Activated T-helper 1 cell treated with anti-CD3 and anti-CD28 coated beads, Interleukin-12 subunit alpha, Interleukin-12 subunit beta, Interleukin-2, Interleukin-4 antibody, amounts not matched to agents 30 ng/mL and 10 ng/mL and 1 ng/mL, durations not matched to agents 14 hours and 24 hours and 36 hours (primary cell): ENCODE measurements at regions not wholly inside any gene's neighbourhood (a gene's known extent, or its start where the extent isn't known, plus 50 kb on each side); places are given as distances from the start of the nearest gene placed in this dataset.

Experiments
- DNase-seq: peaks from one replicate; pipeline ENCODE4 v3.0.0; 2021; ENCODE audit warnings: low spot score
- H3K27ac Mint-ChIP-seq: one replicate; pipeline ENCODE4 v1.8.0; 2021; ENCODE audit warnings: mild to moderate bottlenecking, mixed read lengths
- H3K27me3 Mint-ChIP-seq: one replicate; pipeline ENCODE4 v1.8.0; 2022; ENCODE audit warnings: mild to moderate bottlenecking, moderate library complexity, mixed read lengths; ENCODE audit not compliant: insufficient read depth
- H3K36me3 Mint-ChIP-seq: one replicate; pipeline ENCODE4 v1.8.0; 2021; ENCODE audit warnings: low read depth, mixed read lengths
- H3K4me1 Mint-ChIP-seq: one replicate; pipeline ENCODE4 v1.8.0; 2021; ENCODE audit warnings: low read depth, mixed read lengths
- H3K4me3 Mint-ChIP-seq: one replicate; pipeline ENCODE4 v1.8.0; 2021; ENCODE audit warnings: mild to moderate bottlenecking, moderate library complexity, mixed read lengths
- H3K9me3 Mint-ChIP-seq: one replicate; pipeline ENCODE4 v1.8.0; 2021; ENCODE audit warnings: mixed read lengths
- intact Hi-C: fragments of 100-400 bp; cut with micrococcal nuclease; formaldehyde crosslinking; loops from one replicate; pipeline ENCODE4 v1.15.1; 2024

DNA sequence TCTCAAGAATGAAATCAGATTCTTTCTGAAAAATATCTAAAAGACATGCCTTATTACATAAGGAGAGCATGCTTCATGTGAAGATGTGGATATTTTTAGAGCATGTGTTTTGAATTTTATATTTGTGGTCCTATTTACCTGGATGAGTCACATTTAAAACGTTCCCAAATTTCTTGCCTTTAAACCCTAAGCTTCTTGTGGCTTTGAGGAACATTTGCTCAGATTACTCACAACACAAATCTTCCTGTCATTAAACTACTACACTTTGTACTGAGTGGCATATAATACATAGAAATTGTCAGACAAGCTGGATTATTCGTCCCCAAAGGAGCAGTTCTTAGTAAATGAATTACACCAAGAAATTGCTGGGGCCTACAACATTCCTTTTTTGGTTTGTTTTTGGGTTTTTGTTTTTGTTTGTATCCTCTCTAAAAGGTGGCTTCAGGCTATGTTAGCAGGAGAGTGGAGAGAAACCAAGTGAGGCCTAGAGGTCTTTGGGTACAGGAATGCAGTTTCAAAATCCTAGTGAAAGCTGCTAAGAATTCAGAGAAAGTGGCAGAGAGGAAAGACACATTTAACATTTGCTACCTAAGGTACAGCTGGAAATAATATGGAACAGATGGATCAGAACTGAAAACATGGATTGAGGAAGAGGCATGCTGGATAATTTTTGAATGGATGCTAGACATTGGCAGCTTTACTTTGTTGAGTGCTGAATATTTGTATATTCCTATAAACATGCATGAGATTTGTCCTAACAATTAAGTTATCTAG lies 128.1 kb downstream of the RPL22L1 start:
- Mint-ChIP-seq H3K27me3 (peaks cover 4% of the 10 kb centered on the region), H3K4me1 (no peaks in the 10 kb centered on the region), H3K27ac (no peak overlapping the region), H3K4me3 (no peak overlapping the region), H3K36me3 (no peaks in the 10 kb centered on the region), H3K9me3 (no peaks in the 10 kb centered on the region)
- no peak for DNase-seq
- intact Hi-C loops, result no loop called here

DNA sequence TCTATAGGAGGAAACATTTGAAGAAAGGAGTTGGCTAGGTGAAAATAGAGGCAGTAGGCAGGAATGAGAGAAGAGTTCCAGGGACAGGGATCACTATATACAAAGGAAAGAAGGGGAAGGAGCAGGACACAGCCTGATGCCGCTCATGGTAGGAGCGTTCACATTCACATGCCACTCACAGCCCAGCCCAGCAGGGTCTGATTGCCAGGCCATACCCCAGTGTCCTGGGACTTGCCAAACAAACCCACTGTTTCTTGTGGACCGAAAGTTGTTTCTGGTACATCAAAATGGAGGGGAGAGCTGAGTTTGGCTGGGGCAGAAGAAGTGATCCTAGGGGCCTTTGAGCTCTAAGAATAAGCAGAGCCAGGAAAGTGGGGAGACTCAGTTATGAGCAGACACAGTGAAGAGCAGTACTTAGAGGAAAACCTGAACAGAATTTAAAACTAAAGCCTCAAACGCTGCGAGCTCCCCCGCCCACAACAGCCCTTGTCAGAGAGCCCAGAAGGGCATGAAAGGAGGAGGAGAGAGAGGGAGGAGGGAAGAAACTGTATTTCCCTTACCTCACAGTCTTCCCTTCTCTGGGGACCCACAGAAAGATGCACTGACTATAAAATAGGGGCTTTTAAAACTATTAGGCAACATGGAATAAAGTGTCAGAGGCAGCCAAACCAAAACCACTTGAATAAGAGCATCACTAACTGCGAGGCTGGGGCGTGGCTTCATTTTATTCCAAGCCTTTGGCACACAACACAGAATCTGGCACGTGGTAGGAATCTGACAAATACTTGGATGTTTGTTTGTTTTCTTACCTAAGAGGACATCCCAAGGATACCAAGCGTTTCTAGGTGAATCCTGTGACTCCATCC lies 129.0 kb downstream of the RPL22L1 start:
- H3K27me3 Mint-ChIP-seq, result peaks cover 4% of the 10 kb centered on the region
- no peak overlapping the region for H3K27ac Mint-ChIP-seq
- H3K4me3 Mint-ChIP-seq, result no peak overlapping the region
- no peak for DNase-seq
- intact Hi-C loops, result no loop called here
- H3K36me3 Mint-ChIP-seq, result no peaks in the 10 kb centered on the region
- H3K4me1 Mint-ChIP-seq, result no peaks in the 10 kb centered on the region
- no peaks in the 10 kb centered on the region for H3K9me3 Mint-ChIP-seq

DNA sequence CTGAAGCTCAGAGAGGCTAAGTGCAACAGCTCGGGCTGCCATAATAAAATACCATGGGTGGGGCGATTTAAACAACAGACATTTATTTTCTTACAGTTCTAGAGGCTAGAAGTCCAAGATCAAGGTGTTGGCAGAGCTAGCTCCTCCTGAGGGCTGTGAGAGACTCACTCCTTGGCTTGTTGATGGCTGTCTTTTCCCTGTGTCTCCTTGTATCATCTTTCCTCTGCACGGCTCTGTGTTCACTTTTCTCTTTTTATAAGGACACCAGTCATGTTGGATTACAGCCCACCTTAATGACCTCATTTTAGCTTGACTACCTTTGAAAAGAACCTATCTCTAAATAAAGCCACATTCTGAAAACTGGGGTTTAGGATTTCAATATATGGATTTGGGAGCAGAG lies 129.7 kb downstream of the RPL22L1 start:
- H3K27me3 Mint-ChIP-seq, result peaks cover 7% of the 10 kb centered on the region
- intact Hi-C loops, result no loop called here
- no peak for DNase-seq
- H3K27ac Mint-ChIP-seq, result no peak overlapping the region
- H3K4me1 Mint-ChIP-seq, result no peaks in the 10 kb centered on the region
- no peak overlapping the region for H3K4me3 Mint-ChIP-seq
- no peaks in the 10 kb centered on the region for H3K36me3 Mint-ChIP-seq
- H3K9me3 Mint-ChIP-seq, result no peaks in the 10 kb centered on the region

DNA sequence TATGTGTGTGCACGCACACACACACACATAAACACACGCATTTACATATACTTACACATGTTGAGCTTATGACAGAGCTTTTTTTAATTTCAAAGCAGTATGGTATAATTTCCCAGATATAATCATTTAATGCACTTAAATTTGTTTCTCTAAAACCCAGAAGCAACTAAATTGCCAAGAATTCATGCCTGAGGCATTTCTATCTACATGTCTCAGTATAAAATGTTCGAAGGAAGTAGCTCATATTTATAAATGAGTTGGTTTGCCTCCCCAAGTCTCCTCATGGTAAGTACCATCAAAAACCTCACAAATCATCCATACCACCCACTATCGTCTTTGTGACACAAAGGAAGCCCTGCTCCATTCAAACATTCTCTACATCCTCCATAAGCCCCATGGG lies 130.6 kb downstream of the RPL22L1 start:
- H3K9me3 Mint-ChIP-seq, result no peaks in the 10 kb centered on the region
- intact Hi-C loops, result no loop called here
- H3K27ac Mint-ChIP-seq, result no peak overlapping the region
- H3K4me3 Mint-ChIP-seq, result no peak overlapping the region
- H3K36me3 Mint-ChIP-seq, result no peaks in the 10 kb centered on the region
- no peak for DNase-seq
- no peaks in the 10 kb centered on the region for H3K4me1 Mint-ChIP-seq
- H3K27me3 Mint-ChIP-seq, result peaks cover 8% of the 10 kb centered on the region

DNA sequence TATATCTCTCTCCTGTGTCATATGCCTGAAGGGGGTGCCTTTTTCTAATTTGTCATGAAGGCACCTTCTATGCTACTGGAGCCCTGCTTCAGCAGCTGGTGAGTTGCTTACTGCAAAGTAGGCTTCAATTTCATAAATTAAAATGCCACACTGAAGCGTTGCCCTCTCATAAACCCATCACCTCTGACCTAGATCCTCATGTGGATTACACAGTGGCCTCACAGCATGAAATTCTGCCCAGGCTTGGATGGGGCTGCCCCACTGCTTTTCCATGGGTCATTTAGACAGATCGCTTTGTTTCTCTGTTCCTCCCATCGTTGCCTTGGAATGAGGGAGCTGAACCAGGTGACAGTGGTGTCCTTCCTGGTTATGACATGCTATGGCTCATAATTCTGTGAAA lies 131.2 kb downstream of the RPL22L1 start:
- Mint-ChIP-seq H3K4me1 (no peaks in the 10 kb centered on the region), H3K4me3 (no peak overlapping the region), H3K36me3 (no peaks in the 10 kb centered on the region), H3K9me3 (no peaks in the 10 kb centered on the region), H3K27me3 (peaks cover 8% of the 10 kb centered on the region), H3K27ac (no peak overlapping the region)
- no peak for DNase-seq
- intact Hi-C loops, result no loop called here

DNA sequence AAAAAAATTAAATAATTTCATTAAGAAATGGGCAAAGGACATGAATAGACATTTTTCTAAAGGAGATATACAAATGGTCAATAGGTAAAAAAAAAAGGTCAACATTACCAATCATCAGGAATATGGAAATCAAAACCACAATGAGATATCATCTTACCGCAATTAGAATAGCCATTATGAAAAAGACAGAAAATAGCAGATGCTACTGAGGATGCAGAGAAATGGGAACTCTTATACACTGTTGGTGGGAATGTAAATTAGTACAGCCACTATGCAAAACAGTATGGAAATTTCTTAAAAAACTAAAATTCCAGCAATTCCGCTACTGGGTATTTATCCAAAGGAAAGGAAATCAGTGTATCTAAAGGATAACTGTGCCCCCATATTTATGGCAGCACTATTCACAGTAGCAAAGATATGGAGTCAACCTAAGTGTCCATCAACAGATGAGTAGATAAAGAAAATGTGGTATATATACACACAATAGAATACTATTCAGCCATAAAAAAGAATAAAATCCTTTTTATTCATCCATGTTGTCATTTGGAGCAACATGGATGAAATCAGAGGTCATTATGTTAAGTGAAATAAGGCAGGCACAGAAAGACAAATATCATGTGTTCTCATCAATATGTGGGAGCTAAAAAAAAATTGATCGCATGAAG lies 132.4 kb downstream of the RPL22L1 start:
- Mint-ChIP-seq H3K9me3 (no peaks in the 10 kb centered on the region), H3K4me3 (no peak overlapping the region), H3K36me3 (no peaks in the 10 kb centered on the region), H3K27me3 (peaks cover 8% of the 10 kb centered on the region), H3K4me1 (no peaks in the 10 kb centered on the region), H3K27ac (no peak overlapping the region)
- intact Hi-C loops, result no loop called here
- no peak for DNase-seq

DNA sequence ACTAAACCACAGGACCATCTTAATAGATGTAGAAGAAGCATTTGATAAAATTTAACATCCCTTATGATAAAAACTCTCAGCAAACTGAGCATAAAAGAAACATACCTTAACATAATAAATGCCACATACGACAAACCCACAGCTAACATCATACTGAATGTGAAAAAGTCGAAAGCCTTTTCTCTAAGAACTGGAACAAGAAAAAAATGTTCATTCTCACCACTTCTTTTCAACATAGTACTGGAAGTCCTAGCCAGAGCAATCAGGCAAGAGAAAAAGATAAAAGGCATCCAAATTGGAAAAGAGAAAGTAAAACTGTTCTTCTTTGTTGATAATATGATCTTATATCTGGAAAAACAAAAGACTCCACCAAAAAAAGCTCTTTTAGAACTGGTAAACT lies 134.2 kb downstream of the RPL22L1 start:
- H3K27me3 Mint-ChIP-seq, result peaks cover 11% of the 10 kb centered on the region
- no peak for DNase-seq
- H3K4me3 Mint-ChIP-seq, result no peak overlapping the region
- no peaks in the 10 kb centered on the region for H3K36me3 Mint-ChIP-seq
- intact Hi-C loops, result no loop called here
- H3K9me3 Mint-ChIP-seq, result no peaks in the 10 kb centered on the region
- no peak overlapping the region for H3K27ac Mint-ChIP-seq
- H3K4me1 Mint-ChIP-seq, result no peaks in the 10 kb centered on the region

DNA sequence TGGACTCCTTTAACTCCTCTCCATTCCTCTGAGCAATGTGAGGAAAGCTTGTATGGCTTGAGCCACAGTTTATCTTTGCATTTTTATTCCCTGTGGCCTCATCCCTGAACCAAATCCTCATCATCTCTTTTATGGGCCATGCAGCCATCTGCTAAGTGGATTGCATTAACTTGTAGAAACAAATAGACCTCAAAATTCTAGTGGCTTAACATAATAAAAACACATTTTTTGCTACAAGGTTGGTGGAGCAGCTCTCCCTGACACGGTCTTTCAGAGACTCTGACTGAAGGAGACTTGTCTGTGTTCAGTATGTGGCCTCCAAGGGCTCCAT lies 135.3 kb downstream of the RPL22L1 start:
- Mint-ChIP-seq H3K27ac (no peak overlapping the region), H3K4me1 (no peaks in the 10 kb centered on the region), H3K27me3 (peaks cover 7% of the 10 kb centered on the region), H3K4me3 (no peak overlapping the region), H3K9me3 (no peaks in the 10 kb centered on the region), H3K36me3 (no peaks in the 10 kb centered on the region)
- intact Hi-C loops, result no loop called here
- DNase-seq, result no peak

DNA sequence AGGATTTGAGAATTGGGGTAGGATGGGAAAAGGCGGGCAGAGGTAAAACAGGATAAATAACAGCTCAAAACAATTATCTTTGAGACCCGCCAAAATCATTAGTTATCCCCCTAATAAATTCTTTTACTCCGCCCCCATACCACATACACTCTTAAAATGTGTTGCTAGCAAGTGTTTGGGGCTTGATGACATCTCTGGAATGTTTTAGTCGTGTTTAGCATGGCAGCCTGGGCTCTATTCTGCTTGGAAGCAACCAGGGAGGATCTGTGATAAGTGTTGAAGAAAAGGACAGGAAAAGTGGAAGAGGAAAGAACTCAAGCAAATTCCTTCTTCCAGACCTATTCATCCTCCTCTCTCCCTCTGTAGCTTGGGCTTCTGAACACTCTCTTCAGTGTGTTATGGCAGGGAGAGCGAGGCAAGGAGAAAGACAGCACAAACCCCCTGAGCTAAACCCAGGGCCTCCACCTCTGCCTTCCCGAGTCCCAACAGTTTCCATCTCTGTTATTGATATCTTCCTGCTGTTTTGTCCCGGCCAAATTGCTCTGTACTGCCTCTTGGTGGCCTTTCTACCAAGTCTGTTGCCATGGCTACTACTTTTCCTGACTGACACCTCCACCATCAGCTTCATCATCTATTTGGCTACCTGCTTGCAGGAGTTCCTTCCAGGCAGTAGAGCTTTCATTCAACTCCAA lies 135.8 kb downstream of the RPL22L1 start:
- no peaks in the 10 kb centered on the region for H3K9me3 Mint-ChIP-seq
- intact Hi-C loops, result no loop called here
- DNase-seq, result no peak
- H3K27me3 Mint-ChIP-seq, result peaks cover 7% of the 10 kb centered on the region
- H3K27ac Mint-ChIP-seq, result no peak overlapping the region
- no peak overlapping the region for H3K4me3 Mint-ChIP-seq
- no peaks in the 10 kb centered on the region for H3K36me3 Mint-ChIP-seq
- H3K4me1 Mint-ChIP-seq, result no peaks in the 10 kb centered on the region

DNA sequence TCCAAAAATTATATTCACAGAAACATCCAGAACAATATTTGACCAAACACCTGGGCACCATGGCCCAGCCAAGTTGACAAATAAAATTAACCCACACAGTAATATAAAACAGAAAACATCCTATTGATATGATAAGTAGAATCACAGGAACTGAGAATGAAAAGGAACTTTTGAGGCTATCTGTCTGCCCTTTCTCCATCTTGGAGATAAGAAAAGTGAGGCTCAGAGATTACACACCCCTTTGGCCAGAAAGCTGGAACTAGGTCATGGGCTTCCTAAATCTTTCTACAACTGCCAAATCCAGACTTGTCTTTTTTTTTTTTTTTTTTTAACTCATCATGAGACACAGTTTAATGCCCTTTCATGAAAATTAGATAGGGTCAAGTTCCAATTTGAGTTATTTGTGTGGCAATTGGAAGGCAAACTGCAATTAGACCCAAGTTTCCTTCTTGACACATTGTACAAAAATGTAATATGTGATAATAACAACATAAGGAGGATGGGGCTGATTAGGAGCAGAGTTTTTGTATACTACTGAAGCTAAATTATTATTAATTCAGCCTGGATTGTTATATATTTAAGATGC lies 137.2 kb downstream of the RPL22L1 start:
- Mint-ChIP-seq H3K4me1 (no peaks in the 10 kb centered on the region), H3K4me3 (no peak overlapping the region), H3K9me3 (no peaks in the 10 kb centered on the region), H3K36me3 (no peaks in the 10 kb centered on the region), H3K27ac (no peak overlapping the region), H3K27me3 (peaks cover 7% of the 10 kb centered on the region)
- no peak for DNase-seq
- intact Hi-C loops, result no loop called here

DNA sequence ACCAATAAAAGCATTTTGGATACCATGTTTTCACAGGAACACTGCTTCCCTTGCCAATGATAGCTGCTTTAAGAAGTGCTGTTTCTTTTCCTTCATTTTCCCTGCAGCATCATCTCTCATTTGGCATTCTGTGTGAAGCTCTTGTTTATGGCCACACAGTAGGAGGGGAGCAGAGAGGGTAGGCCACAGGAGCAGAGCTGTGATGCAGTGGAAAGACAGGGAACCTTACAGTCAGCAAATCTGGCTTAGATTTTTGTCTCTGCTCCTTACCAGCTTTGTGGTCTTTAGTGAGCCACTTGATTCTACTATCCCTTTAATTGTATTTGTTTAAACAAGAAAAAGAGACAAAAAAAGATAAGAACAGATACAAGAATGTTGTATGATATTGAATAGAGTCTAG lies 138.7 kb downstream of the RPL22L1 start:
- DNase-seq, result no peak
- H3K9me3 Mint-ChIP-seq, result no peaks in the 10 kb centered on the region
- H3K4me1 Mint-ChIP-seq, result no peaks in the 10 kb centered on the region
- no peak overlapping the region for H3K4me3 Mint-ChIP-seq
- no peaks in the 10 kb centered on the region for H3K36me3 Mint-ChIP-seq
- intact Hi-C loops, result no loop called here
- H3K27ac Mint-ChIP-seq, result no peak overlapping the region
- peaks cover 7% of the 10 kb centered on the region for H3K27me3 Mint-ChIP-seq

DNA sequence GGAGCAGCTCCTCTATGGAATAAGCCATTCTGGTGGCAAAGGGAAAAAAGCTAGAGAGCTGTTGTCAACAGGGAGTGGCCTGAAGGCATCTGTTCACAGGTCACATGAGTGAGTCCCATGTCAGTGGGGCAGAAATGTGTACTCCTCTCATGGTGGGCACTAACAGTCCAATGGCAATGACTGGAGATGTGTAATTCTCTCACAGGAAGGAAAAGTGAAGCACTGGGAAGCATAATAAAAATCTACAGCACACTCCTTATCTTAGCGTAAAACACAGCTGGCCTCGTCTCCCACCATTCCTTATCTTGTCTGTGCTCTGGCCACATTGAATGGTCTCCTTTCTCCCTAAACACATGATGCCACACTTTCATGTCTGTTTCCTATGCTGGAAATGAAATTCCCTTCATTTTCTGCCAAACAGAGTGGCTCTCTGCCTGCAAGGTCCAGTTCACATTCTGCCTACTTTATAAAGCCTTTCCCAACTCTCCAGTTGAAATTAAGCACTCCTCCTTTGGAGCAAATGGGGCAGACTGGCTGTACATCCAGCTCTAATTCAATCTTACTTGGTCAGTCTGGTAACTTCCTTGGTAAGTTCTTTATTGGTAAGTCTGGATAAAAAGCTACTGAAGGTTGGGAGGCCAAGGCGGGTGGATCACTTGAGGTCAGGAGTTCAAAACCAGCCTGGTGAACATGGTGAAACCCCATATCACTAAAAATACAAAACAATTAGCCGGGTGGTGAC lies 139.8 kb downstream of the RPL22L1 start:
- Mint-ChIP-seq H3K27ac (no peak overlapping the region), H3K4me1 (no peaks in the 10 kb centered on the region), H3K4me3 (no peak overlapping the region), H3K36me3 (no peaks in the 10 kb centered on the region), H3K27me3 (peaks cover 3% of the 10 kb centered on the region), H3K9me3 (no peaks in the 10 kb centered on the region)
- intact Hi-C loops, result no loop called here
- DNase-seq, result no peak
